ENCODE measurements at regions not wholly inside any gene's neighbourhood (a gene's known extent, or its start where the extent isn't known, plus 50 kb on each side); places are given as distances from the start of the nearest gene placed in this dataset.
"Not testable (repeated sequence)": the region's sequence is repeated elsewhere in the genome, so short reads cannot be mapped to it uniquely, and the experiment has no call there.

DNA sequence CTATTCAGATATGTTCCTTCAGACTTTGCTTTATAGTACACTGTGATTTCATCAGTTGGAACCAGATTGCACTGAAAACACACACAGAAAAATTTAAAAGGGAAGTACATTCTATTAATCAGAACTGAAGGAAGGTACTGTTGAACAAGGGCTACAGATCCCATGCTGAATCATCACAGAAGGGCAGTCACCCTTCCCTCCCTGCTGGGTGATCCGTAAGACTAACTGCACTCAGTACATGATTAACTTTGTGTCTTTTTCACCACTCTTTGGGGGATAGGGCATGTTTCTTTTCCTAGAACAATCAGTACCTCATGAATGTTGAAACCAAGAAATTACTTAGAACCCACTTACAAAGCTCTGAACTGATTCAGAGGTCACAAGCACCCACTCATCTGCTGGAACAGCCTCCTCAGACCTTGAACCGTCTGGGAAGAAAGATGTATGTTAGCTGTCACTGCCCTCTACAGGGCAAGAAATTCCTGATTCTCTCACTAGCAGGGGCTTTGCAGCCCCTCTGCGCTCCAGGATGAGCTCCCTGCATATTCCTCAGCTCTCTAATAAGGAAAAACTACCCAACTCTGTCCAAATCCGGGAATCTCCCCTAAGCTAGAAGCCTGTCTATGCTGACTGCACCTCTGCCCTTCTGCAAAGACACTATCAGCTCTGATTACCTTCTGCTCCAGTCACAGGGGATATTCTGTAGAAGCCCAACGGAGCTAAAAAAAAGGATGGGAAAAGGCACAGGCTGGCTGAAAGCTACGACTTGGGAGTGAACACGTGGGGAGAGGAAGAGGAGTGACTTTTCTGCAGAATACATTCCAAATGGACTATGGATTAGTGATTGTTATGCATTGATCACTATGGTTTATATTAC, 51.0 kb downstream of the IARS1 start:
- no peak for DNase-seq

DNA sequence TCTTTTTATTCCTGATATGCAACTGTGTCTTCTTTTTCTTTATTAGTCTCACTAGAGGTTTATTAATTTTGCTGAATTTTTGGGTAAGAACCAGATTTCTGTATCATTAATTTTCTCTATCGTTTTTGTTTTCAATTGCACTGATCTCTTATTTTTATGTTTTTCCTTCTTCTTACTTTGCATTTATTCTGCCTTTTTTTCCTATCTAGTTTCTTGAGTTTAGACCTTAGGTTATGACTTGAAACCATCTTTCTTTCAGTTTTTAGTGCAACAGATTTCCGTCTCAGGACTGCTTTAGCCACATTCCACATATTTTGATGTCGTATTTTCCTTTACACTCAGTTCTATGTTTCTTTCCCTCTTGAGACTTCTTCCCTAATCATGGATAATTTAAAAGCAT, 56.6 kb downstream of the IARS1 start:
- no peak for DNase-seq

DNA sequence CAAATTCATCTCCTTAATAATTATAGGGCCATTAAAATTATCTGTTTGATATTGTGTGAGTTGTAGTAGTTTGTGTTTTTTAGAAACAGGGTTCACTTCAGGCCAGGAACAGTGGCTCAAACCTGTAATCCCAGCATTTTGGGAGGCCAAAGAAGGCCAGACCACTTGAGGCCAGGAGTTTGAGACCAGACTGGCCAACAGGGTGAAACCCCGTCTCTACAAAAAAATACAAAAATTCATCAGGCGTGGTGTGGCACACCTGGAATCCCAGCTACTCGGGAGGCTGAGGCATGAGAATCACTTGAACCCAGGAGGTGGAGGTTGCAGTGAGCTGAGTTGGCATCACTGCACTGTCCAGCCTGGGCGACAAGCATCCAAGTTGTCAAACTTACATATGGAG, 57.0 kb downstream of the IARS1 start:
- DNase-seq = no peak

DNA sequence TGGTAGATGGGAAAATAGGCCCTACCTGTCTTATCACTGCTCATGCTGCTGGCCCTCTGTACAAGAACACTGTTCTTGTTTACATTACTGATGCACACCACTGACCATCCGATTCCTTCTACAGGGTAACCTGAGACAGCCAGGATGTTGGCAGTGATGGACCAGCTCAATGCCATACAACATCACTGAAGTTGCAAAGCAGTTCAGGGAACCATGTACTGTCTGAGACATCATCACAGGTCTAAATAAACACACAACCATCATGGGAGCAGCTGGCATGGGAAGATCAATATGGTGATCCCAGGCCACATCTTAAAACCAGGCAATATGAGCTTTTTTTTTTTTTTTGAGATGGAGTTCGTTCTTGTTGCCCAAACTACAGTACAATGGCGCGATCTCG, 59.0 kb downstream of the IARS1 start:
- no peak for DNase-seq

DNA sequence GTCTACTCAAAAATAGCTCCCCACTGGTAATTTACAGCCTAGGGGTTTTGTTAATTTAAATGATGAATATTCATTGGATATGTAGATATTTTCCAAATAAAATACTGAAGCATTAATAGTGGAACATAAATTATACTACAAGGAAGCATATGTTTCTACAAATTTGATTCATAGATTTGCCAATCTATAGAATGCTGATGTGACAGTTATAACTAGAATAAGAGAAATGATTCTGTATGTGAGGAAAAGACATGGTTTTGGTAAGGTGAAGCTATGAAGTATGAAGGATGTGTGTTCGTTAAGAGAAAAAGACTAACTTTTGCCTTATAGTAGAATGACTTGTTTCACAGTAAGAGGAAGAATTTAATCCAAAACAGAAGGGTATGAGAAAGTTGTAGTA, 61.3 kb downstream of the IARS1 start:
- no peak for DNase-seq

DNA sequence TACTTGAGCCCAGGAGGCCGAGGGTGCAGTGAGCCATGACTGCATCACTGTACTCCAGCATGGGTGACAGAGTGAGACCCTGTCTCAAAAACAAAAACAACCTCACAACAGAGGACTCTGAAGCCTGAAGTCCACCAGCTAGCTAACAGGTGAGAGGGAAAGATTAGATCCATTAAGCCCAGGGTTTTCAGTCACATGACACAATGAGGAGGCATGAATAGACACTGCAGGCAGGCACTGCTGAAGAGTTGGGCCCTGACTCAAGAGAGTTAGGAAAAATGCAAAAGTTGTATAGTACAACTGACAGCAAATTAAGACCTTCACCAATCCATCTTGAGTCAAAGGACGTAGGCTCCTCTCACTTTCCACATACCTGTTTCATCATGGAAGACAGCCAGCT, 64.9 kb downstream of the IARS1 start:
- no peak for DNase-seq

DNA sequence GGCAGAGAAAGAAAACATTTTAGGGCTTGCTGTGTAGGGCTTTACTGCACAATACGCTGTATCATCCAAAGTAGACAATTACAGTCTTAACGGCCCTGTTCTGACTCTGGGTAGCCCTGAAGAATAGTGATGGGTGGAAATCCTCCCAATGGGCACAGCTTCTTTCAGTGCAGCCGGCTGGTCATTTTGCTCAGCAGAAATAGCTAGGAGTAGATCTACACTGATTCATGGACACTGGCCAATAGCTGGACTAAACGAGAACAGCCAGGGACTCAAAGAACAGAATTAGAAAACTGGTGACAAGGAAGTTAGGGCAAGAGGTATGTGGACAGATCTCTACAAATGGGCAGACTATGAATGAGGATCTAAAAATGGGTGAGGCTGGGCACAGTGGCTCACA, 69.3 kb downstream of the IARS1 start:
- no peak for DNase-seq

DNA sequence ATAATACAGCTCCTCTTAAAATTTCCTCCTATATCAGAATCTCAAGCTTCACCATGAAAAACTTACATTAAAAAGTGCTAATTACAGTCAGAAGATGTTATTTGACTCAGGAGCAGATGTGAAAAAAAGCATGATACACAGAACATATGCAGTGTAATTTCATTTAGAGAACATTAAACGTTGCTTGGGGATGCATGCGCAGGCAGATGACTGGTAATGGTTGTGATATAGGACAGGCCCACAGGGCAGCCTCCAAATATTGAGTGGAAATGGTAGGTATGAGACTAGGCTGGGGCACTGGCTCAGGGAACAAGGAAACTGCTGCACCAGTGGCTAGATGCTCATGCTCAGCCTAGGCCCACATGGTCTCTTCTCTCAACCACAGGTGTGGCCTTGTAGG, 69.7 kb downstream of the IARS1 start:
- no peak for DNase-seq

DNA sequence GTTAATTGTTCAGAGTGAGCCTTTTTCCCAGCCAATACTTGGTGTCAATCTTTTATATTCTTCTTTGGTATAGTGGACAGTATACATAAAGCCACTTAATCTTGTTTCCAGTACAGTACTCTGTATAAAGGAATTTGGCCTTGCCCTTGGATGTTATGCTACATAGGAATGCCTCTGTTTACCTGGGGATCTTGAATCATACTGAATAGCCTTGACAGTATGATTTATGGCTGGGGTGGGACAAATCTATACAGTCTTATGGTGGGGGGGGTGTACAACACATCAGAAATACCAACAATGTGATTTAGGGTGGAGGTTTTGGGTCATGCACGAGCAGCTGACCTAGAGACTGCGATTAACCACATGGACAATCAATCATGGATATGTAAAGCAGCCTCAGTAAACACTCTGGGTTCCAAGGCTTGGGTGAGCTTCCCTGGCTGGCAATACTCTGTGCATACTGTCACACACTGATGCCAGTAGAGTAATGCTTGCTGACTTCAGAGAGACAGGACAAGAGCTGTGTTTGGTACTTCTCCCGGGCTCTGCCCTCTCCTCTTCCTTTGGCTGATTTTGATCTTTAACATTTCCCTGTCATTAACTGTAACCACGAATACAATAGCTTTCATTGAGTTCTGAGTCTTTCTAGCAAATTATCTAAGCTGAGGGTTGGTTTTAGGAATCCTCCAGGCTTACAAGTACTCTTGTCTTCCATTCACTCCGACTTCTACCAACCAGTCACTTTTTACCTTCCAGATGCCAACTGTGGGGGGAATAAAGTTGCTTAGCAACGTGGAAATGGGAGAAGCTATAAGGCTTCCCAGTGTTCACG, 84.6 kb downstream of the IARS1 start:
- DNase-seq = no peak

DNA sequence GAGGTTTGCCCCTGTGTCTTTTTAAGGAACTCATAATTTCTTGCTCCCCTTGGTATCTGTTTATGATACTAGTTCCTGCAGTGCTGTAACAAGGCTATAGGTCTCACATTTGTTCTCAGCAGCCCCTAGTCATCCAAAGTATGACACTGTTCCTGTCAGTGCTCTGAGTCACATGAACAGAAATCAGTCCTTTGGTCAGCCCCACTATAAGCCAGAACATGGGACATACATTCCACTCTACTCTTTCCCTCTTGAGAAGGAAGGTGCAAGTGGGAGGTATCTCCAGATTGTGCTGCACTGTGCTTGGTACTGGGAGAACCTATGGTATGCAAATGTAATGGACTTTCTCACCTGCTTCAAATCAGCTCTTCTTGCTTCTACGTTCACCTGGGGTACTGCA, 87.0 kb downstream of the IARS1 start:
- DNase-seq = no peak

DNA sequence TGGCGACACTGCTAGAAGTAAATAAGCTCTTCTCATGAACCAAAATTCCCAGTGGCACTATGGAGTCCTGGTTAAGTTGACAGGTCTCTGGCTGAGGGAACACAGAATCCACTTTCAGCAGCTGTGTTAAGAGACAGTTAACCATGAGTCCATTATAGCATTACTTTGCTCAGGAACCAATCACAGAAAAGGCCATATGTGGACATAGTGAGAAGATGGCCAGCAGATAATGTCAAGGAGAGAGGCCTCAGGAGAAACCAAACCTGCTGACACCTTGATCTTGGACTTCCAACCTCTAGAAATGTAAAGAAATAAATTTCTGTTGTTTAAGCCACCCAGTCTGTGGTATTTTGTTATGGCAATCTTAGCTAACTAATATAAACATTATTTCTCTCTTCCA, 88.7 kb upstream of the SPTLC1 start:
- not testable (repeated sequence) for DNase-seq

DNA sequence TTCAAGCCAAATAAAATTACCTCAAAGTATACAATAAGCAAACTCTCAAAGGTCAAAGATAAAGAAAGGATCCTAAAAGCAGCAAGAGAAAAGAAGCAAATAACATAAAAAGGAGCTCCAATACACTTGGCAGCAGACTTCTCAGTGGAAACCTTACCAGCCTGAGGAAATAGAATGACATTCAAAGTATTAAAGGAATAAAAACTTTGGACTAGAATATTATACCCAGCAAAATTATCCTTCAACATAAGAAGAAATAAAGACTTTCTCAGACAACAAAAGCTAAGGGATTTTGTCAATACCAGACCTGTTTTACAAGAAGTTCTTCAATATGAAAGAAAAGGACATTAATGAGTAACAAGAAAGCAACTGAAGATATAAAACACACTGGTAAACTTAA, 83.0 kb upstream of the SPTLC1 start:
- not testable (repeated sequence) for DNase-seq

DNA sequence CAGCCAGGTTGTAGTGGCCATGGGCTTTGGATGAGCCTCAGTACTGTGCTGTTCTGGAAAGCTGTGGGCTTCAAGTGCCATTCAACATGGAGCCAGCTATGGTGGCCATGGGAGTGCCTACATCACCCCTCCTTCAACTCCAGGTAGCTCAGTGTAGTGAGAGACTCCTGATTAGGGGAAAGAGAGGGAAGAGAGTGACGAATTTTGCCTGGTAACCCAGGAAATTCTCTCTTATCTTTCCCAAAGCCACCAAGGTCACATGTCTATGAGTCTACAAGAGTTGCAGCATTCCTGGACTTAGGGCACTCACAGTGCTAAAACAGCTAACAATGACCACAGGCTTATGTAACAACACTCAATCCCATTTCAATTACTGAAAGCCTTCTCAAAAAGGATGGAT, 81.7 kb upstream of the SPTLC1 start:
- DNase-seq = no peak

DNA sequence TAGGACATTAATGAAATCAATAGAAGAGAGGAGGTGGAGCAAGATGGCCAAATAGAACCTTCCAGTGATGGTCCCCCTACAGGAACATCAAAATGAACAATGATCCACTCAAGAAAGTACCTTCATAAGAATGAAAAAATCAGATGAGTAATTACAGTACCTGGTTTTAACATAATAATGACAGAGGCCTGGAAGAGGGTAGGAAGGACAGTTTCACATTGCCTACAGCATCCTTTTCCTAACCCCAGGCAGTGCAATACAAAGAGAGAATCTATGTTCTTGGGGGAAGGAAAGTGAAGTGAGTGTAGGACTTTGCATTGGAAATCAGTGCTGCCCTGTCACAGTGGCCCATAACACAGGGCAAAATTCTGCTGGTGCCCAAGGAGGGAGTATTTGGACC, 81.2 kb upstream of the SPTLC1 start:
- no peak for DNase-seq

DNA sequence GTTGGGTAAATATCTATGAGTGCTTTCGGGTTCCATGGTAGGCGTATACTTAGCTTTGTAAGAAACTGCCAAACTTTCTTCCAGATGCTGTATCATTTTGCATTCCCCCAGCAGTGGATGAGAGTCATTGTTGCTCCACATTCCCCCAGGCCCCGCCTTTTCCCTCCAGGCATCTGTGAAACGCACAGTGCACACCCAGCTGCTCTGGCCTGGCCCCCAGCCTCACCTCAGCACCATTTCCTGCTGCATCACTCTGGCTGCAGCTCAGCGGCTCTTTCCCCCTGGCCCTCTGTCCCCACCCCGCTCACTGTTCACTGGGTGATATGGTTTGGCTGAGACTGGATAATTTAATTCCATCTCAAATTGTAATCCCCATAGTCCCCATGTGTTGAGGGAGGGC, 76.6 kb upstream of the SPTLC1 start:
- DNase-seq = no peak

DNA sequence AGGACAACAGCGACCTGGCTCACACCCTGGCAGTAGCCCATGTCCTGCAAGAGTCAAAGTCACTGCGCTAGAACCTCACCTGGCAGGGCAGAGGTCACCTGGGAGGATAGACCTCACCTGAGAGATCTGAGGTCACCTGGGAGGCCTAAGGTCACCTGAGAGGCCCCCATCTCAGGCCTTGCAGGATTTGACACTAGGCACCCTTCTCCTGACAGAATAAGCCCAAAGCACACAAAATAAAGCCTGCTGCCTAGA, 75.2 kb upstream of the SPTLC1 start:
- DNase-seq = no peak

DNA sequence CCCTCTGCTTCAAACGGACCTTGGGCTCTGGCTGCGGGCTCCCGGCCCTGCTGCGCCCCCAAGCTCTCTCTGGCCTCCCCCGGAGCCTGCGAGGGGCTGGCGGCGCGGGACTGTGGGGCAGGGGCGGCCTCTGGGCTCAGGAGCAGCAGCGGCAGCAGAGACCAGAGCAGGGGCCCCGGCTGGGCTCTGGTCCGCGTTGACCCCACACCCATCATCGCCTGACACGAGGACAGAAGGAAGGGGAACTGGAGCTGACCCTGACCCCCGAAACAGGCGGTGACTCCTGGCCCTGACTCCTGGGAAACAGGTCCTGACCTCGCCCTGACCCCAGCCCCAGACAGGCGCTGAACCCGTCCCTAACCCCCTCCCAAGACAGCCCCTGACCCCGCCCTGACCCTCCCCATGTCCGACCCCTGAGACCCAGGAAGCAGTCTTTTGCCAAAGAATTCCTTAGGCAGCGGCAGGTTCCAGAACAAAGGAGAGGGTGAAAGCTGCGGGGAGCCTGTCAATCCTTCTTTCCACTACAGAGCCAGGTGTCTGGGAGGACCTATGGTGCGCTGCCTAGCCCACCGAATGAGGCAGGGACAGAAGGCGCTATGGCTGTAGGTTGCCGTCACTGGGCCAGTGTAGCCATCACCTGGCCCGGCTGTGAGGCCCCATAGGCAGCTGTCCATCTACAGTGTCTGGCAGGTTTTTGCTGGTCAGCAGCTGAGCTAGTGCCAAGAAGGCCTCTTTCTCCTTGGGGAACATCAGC, 74.7 kb upstream of the SPTLC1 start:
- no peak for DNase-seq

DNA sequence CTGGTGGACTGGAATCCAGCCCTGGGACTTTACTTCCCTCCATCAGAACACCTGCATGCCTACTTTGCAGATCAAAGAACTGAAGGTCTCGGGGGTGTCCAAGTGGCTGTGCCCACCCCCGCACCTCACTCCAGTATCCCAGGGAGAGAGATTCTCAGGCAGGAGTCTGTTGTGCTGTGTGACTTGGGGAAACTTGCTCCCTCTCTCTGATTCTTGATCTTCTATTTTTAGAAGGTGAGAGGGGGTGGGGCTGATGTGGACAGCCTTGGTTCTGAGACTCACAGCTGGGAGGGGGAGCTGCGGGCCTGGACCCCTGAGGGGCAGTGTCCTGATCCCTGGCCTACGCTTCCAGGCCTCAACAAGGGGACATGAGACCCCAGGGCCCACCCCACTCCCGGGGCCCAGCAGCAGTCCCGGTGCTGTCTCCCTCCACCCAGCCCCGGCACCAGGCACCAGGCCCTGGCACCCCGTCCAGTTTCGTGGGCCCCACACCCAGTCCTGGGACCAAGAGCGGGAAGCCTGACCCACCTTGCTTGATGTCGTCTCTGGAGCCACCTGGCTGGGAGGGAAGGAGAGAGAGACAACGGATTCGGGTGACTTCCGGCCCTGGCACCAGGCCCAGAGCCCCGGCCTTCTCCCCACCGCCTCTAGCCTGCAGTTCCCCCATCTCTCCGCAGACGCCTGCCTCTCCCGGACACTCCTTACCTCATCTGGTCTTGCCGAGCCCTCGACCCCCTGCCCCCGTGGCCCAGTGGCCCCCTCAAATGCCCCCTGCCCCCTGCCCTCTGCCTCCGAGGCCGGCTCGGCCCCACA, 74.0 kb upstream of the SPTLC1 start:
- no peak for DNase-seq

DNA sequence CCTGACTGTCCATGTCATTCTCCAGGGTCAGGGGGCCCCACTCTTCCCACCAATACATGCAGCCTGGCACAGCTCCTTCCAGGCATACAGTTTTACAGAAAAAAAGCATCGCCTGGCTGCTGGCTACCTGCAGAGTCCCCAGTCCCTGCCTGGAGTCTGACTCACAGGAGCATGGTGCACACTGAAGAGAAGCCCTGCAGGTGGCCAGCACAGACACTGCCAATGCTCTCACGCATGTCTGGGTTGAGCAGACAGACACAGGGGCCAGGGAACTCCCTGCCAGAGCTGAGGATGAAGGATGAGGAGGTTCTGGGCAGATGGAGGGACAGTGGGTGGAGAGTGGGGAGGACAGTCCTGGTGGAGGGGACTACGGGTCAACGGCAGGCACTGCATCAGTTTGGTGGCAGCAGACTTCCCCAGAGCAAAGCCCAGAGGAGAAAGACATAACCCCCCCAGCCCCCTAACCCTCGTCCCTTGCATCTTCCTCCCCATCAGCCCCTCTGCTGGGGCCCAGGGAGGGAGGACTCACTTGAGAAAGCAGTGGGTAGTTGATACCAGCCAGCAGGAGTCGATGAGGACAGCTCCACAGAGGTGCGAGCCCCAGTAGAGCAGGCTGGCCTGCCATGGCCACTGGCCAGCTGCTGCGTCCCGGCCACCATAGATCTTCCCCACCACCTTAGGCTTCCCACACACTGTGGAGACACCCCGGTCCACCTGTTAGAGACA, 72.9 kb upstream of the SPTLC1 start:
- no peak for DNase-seq

DNA sequence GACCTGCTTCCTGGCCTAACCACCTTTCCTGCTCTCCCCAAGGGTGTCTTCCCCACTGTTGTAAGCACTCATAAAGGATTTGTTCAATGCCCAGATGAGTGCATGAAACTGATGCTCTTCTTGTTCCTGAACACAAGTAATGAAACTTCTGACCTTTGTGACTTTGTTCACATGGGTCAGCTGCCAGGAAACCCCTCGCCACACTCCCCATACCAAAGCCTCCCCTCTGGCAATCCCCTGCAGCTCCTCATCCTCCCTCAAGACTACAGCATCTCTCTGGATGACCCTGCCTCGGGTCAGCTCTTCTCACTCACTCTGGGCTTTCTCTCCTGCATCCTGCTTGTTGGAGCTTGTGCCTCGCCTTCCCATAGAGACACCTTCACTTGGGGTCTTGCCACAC, 72.2 kb upstream of the SPTLC1 start:
- no peak for DNase-seq

DNA sequence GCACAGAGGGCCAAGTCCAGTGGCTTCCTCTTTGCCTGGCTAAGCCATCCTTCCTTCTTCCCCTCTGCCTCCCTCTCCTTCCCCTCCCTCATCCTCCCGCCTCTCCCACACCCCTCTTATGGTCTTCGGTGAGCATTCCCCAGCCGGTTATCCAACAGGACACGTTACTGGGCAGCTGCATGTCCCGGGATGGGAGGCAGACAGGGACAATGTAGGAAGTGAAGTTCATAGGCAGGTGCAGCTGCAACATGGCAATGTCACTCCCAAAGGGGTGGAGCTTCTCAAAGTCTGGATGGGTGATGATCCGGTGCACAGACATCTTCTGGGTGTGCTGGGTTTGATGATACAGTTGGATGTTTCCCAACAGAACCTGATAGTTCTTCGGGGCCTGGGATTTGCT, 71.4 kb upstream of the SPTLC1 start:
- DNase-seq = no peak

DNA sequence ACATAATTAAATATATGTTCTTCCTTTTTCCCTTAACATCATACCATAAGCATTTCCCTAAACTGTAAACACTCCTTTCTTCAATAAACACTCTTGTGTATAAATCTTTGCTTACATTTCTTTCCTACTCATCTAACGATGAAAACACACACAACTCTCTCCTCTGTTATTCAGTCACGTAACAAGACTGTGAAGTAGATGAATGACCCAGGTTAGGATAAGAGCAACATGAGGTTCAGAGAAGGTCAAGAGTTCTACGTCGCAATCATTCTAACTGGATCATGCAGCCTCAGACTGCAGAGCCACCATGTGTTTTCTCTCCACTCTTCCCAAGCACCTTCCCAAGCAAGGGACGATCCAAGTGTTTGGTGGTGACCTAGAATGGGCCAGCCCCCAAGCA, 70.5 kb upstream of the SPTLC1 start:
- DNase-seq = no peak
